ENCODE measurements at regions not wholly inside any gene's neighbourhood (a gene's known extent, or its start where the extent isn't known, plus 50 kb on each side); places are given as distances from the start of the nearest gene placed in this dataset.
"Not testable (repeated sequence)": the region's sequence is repeated elsewhere in the genome, so short reads cannot be mapped to it uniquely, and the experiment has no call there.

DNA sequence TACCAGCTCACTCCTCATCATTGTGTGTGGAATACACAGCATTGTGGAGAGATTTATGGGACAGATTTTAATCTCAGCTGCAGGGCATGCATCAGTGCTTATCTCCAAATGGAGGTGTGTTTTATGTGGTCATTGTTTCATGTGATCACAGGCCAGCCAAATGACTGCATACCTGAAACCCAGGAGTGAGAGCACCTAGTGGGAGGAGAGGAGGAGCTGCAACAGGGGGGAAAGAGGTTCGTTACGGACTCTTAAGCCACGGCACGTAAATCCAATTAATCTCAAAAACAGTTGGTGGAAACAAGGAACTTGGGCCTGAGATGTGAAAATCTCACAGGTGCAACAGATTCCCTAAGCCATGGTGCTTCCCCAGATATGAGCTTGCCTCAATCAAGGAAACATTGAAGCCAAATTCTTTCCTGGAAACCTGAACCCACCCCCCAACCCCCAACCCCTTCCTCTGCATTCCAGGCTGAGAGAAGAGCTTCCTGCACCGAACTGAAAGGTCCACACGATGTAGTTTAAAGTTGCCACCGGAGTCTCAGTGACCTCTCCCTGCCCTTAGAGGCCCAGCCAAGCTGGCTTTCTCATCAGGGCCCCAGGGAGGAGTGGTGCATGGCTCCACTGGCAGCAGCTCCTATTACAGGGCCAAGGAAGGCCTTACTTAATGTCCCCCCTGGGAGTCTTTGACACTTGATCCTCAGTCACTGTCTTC lies 167.4 kb downstream of the C1D start:
- Mint-ChIP-seq H3K4me1 (no peaks in the 10 kb centered on the region), H3K27ac (no peak overlapping the region), H3K36me3 (ENCODE audit: low read depth) (no peaks in the 10 kb centered on the region), H3K4me3 (no peak overlapping the region), H3K9me3 (no peaks in the 10 kb centered on the region), H3K27me3 (no peaks in the 10 kb centered on the region)
- CTCF ChIA-PET, result interaction anchor here (0.6 kb wide), 1 partner anchor 559 kb away, joined by 3 read pairs; no protein-coding TSS in a partner anchor
- POLR2A ChIA-PET, result no interaction called here
- no peak for DNase-seq

DNA sequence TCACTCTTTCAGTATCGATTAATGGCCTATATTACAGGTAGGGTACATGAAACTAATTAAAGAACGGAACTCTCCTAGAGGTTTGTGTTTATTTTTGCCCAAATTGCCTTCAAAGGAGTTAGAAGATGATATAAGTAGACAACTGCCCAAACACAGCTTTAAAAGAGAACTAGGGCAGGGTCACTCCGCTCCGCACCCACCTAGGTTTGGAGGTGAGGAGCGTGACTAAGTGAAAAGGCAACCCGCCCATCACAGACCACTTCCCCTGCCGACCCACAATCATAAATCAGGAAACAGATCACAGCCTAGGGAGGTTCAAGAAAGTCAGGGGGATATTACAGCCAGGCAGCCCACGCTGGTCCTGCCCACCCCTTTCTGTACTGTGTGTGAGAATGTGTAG lies 166.7 kb downstream of the C1D start:
- H3K4me1 Mint-ChIP-seq, result no peaks in the 10 kb centered on the region
- no peaks in the 10 kb centered on the region for H3K27me3 Mint-ChIP-seq
- POLR2A ChIA-PET, result no interaction called here
- H3K4me3 Mint-ChIP-seq, result no peak overlapping the region
- no peak for DNase-seq
- no peak overlapping the region for H3K27ac Mint-ChIP-seq
- H3K9me3 Mint-ChIP-seq, result no peaks in the 10 kb centered on the region
- H3K36me3 Mint-ChIP-seq (ENCODE audit: low read depth), result no peaks in the 10 kb centered on the region
- CTCF ChIA-PET, result interaction anchor here (0.6 kb wide), 1 partner anchor 560 kb away, joined by 3 read pairs; no protein-coding TSS in a partner anchor

DNA sequence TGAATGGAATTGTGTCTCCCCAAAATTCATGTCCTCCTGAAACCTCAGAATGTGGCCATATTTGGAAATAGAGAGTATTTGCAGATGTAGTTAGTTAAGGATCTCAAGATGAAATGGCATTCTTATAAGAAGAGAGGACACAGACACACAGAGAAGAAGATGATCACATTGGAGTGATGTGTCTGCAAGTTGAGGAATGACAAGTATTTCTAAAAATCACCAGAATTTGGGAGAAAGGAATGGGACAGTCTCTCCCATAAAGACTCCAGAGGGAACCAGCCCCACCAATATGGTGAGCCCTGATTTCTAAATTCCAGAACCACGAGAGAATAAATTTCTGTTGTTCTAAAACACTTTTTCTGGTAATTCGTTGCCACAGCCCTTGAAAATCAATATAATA lies 166.3 kb downstream of the C1D start:
- Mint-ChIP-seq H3K9me3 (no peaks in the 10 kb centered on the region), H3K27ac (no peak overlapping the region), H3K27me3 (no peaks in the 10 kb centered on the region), H3K36me3 (ENCODE audit: low read depth) (no peaks in the 10 kb centered on the region), H3K4me1 (no peaks in the 10 kb centered on the region), H3K4me3 (no peak overlapping the region)
- CTCF ChIA-PET, result no interaction called here
- DNase-seq, result no peak
- POLR2A ChIA-PET, result no interaction called here

- POLR2A ChIA-PET, result no interaction called here
- H3K27ac Mint-ChIP-seq, result no peak overlapping the region
- no peak overlapping the region for H3K4me3 Mint-ChIP-seq
- CTCF ChIA-PET, result no interaction called here
- H3K4me1 Mint-ChIP-seq, result no peaks in the 10 kb centered on the region
- H3K36me3 Mint-ChIP-seq (ENCODE audit: low read depth), result no peaks in the 10 kb centered on the region
- H3K9me3 Mint-ChIP-seq, result no peaks in the 10 kb centered on the region
- no peak for DNase-seq
- H3K27me3 Mint-ChIP-seq, result no peaks in the 10 kb centered on the region
Measured at GRCh38 chr2:67898595-67898994, 164.2 kb downstream of the C1D start.

- no peak for DNase-seq
- ChIA-PET CTCF (no interaction called here), POLR2A (no interaction called here)
- H3K27ac Mint-ChIP-seq, result no peak overlapping the region
- H3K36me3 Mint-ChIP-seq (ENCODE audit: low read depth), result no peaks in the 10 kb centered on the region
- no peaks in the 10 kb centered on the region for H3K9me3 Mint-ChIP-seq
- no peak overlapping the region for H3K4me3 Mint-ChIP-seq
- no peaks in the 10 kb centered on the region for H3K27me3 Mint-ChIP-seq
- no peaks in the 10 kb centered on the region for H3K4me1 Mint-ChIP-seq
Measured at GRCh38 chr2:67899187-67899586, 163.6 kb downstream of the C1D start.

DNA sequence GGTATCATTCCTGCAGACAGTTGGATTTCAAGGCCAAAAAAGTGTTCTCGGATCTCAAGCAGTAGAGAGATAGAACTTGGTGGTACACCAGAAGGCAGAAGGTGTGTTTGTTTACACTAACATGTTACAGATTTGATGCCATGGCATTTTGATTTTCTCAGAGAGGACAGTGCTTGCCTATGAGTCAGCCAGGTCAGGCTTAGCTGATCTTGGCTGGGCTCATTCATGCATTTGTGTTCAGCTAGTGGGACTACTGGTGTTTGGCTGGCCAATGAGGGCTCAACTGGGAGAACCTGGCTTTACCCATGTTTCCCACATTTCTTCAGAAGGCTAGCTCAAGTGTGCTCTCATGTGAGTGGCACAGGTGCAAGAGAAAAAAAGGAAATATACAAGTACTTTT lies 162.0 kb downstream of the C1D start:
- Mint-ChIP-seq H3K4me1 (no peaks in the 10 kb centered on the region), H3K9me3 (no peaks in the 10 kb centered on the region), H3K27ac (no peak overlapping the region), H3K4me3 (no peak overlapping the region), H3K27me3 (no peaks in the 10 kb centered on the region), H3K36me3 (ENCODE audit: low read depth) (no peaks in the 10 kb centered on the region)
- POLR2A ChIA-PET, result no interaction called here
- CTCF ChIA-PET, result no interaction called here
- no peak for DNase-seq

GRCh38 chr2:67904566-67904965 lies 158.2 kb downstream of the C1D start:
- Mint-ChIP-seq H3K27me3 (no peaks in the 10 kb centered on the region), H3K36me3 (ENCODE audit: low read depth) (no peaks in the 10 kb centered on the region), H3K4me1 (no peaks in the 10 kb centered on the region), H3K4me3 (no peak overlapping the region), H3K9me3 (no peaks in the 10 kb centered on the region), H3K27ac (no peak overlapping the region)
- CTCF ChIA-PET, result no interaction called here
- POLR2A ChIA-PET, result no interaction called here
- no peak for DNase-seq

- H3K27ac Mint-ChIP-seq, result no peak overlapping the region
- no peak overlapping the region for H3K4me3 Mint-ChIP-seq
Measured at GRCh38 chr2:67904966-67905365, 157.8 kb downstream of the C1D start.

DNA sequence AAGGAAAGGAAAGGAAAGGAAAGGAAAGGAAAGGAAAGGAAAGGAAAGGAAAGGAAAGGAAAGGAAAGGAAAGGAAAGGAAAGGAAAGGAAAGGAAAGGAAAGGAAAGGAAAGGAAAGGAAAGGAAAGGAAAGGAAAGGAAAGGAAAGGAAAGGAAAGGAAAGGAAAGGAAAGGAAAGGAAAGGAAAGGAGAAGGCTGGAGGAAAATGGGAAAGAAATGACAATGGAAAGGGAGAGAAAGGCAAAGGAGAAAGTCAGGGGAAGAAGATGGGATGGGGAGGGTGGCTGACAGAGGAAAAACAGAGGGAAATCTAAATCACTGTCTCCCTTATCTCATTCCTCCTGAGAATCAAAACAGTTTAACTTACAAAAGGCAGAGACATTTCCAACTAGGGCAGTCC lies 156.3 kb downstream of the C1D start:
- DNase-seq; H3K4me1 Mint-ChIP-seq; H3K27ac Mint-ChIP-seq; H3K4me3 Mint-ChIP-seq; POLR2A ChIA-PET; H3K9me3 Mint-ChIP-seq; CTCF ChIA-PET; H3K27me3 Mint-ChIP-seq; H3K36me3 Mint-ChIP-seq (ENCODE audit: low read depth): not testable (repeated sequence)

More at GRCh38 chr2:67904966-67905365, 157.8 kb downstream of the C1D start:
- Mint-ChIP-seq H3K27me3 (no peaks in the 10 kb centered on the region), H3K9me3 (no peaks in the 10 kb centered on the region), H3K36me3 (ENCODE audit: low read depth) (no peaks in the 10 kb centered on the region), H3K4me1 (no peaks in the 10 kb centered on the region)
- CTCF ChIA-PET, result no interaction called here
- DNase-seq, result no peak
- POLR2A ChIA-PET, result no interaction called here

GRCh38 chr2:67917332-67918054 lies 145.3 kb downstream of the C1D start:
- Mint-ChIP-seq H3K27me3 (peaks cover 3% of the 10 kb centered on the region), H3K4me3 (no peak overlapping the region), H3K27ac (no peak overlapping the region), H3K36me3 (ENCODE audit: low read depth) (no peaks in the 10 kb centered on the region), H3K9me3 (no peaks in the 10 kb centered on the region), H3K4me1 (no peaks in the 10 kb centered on the region)
- CTCF ChIA-PET, result no interaction called here
- no peak for DNase-seq
- POLR2A ChIA-PET, result no interaction called here

GRCh38 chr2:67918471-67918870 lies 144.3 kb downstream of the C1D start:
- H3K36me3 Mint-ChIP-seq (ENCODE audit: low read depth), result no peaks in the 10 kb centered on the region
- H3K27me3 Mint-ChIP-seq, result peaks cover 3% of the 10 kb centered on the region

DNA sequence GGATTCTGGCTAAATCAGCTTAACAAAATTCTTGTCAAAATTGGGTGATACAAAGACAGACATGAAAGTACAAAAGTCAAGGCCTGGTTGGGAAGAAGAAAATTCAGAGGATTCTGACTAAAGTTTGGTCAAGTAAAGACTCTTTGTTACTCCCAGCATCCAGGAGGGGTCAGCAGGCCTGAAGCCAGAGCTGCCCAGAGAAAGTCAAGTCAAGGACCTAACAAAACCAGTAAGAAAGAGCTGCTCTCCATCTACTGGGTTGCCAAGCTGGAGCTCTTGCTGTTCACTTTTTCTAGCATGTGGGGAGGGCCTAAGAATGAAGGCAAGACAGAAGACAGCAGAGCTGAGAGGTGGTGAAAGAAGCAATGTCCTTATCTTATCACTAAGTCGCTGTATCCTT lies 143.3 kb downstream of the C1D start:
- no peaks in the 10 kb centered on the region for H3K4me1 Mint-ChIP-seq
- CTCF ChIA-PET, result no interaction called here

More at GRCh38 chr2:67918471-67918870, 144.3 kb downstream of the C1D start:
- DNase-seq, result no peak
- Mint-ChIP-seq H3K4me3 (no peak overlapping the region), H3K9me3 (no peaks in the 10 kb centered on the region), H3K4me1 (no peaks in the 10 kb centered on the region), H3K27ac (no peak overlapping the region)
- ChIA-PET CTCF (no interaction called here), POLR2A (no interaction called here)

DNA sequence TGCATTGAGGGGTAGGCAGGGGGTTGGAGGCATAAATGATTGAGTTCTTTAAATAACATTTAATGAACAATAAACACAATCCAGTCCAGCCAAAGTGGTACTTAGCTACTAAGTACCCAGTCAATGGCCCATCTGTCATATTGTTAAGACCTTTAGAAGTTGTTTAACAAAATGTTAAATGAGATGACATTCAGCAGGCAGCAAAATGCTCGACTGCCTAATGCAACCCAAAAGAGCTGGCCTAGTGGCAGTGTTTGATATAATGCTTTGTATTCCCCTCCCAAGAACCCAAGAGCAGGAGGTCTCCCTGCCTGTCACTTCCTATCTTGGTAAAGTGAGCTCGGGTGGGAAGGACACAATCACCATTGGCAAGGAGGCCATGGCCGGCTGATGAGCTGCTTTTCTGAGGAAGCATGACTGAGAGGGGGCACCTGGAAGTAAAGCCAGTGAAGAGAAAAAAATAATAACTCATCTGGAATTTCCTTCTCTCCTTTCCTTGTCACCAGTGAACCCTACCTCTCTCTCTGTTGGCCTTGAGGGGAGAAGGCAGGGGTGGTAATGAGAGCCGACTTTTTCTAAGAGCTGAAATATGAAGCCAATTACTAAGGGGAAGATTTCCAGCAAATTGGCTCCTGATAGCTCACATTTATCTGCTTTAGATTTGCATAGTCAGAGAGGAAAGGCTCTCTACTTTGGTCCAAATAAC lies 140.6 kb downstream of the C1D start:
- no peak overlapping the region for H3K27ac Mint-ChIP-seq

More for the DNA sequence above, 143.3 kb downstream of the C1D start:
- no peak overlapping the region for H3K27ac Mint-ChIP-seq
- no peaks in the 10 kb centered on the region for H3K9me3 Mint-ChIP-seq
- H3K4me3 Mint-ChIP-seq, result no peak overlapping the region
- H3K36me3 Mint-ChIP-seq (ENCODE audit: low read depth), result no peaks in the 10 kb centered on the region
- H3K27me3 Mint-ChIP-seq, result no peaks in the 10 kb centered on the region
- POLR2A ChIA-PET, result no interaction called here
- no peak for DNase-seq

GRCh38 chr2:67923696-67924095 lies 139.1 kb downstream of the C1D start:
- DNase-seq, result no peak
- no peak overlapping the region for H3K27ac Mint-ChIP-seq
- no peaks in the 10 kb centered on the region for H3K4me1 Mint-ChIP-seq
- POLR2A ChIA-PET, result no interaction called here
- CTCF ChIA-PET, result no interaction called here
- no peak overlapping the region for H3K4me3 Mint-ChIP-seq
- H3K27me3 Mint-ChIP-seq, result no peaks in the 10 kb centered on the region
- no peaks in the 10 kb centered on the region for H3K36me3 Mint-ChIP-seq (ENCODE audit: low read depth)
- H3K9me3 Mint-ChIP-seq, result no peaks in the 10 kb centered on the region

More for the DNA sequence above, 140.6 kb downstream of the C1D start:
- no peaks in the 10 kb centered on the region for H3K4me1 Mint-ChIP-seq
- H3K4me3 Mint-ChIP-seq, result no peak overlapping the region
- DNase-seq, result no peak
- H3K9me3 Mint-ChIP-seq, result no peaks in the 10 kb centered on the region
- no peaks in the 10 kb centered on the region for H3K36me3 Mint-ChIP-seq (ENCODE audit: low read depth)
- H3K27me3 Mint-ChIP-seq, result no peaks in the 10 kb centered on the region
- ChIA-PET POLR2A (no interaction called here), CTCF (no interaction called here)
